H9 (cell line): ENCODE measurements at regions not wholly inside any gene's neighbourhood (a gene's known extent, or its start where the extent isn't known, plus 50 kb on each side); places are given as distances from the start of the nearest gene placed in this dataset.

Source experiments
- DNase-seq: peaks from one replicate; pipeline ENCODE4 v3.0.0-alpha.2; 2017
- H2AFZ ChIP-seq: one replicate; pipeline ENCODE4 v1.6.1; 2013; ENCODE audit warnings: mild to moderate bottlenecking, low read length, control low read depth, moderate library complexity
- H2AK5ac ChIP-seq: 2 replicates; pipeline ENCODE4 v1.6.1; 2013; ENCODE audit warnings: low read length, control low read depth, mixed read lengths; ENCODE audit not compliant: insufficient read length
- H2BK120ac ChIP-seq: one replicate; pipeline ENCODE4 v1.6.1; 2013; ENCODE audit warnings: low read depth, mild to moderate bottlenecking, low read length, control low read depth, inconsistent platforms; ENCODE audit not compliant: poor library complexity, severe bottlenecking
- H2BK12ac ChIP-seq: 2 replicates; pipeline ENCODE4 v1.6.1; 2013; ENCODE audit warnings: low read length, control low read depth, mixed read lengths, low read depth; ENCODE audit not compliant: insufficient read length
- H2BK15ac ChIP-seq: 2 replicates; pipeline ENCODE4 v1.6.1; 2013; ENCODE audit warnings: low read depth, low read length, control low read depth
- H2BK20ac ChIP-seq: one replicate; pipeline ENCODE4 v1.6.1; 2013; ENCODE audit warnings: low read depth, mild to moderate bottlenecking, low read length, control low read depth, inconsistent platforms; ENCODE audit not compliant: poor library complexity, severe bottlenecking
- H2BK5ac ChIP-seq: 2 replicates; pipeline ENCODE4 v1.6.1; 2013; ENCODE audit warnings: low read length, control low read depth, mixed read lengths; ENCODE audit not compliant: insufficient read length
- H3K14ac ChIP-seq: 2 replicates; pipeline ENCODE4 v1.6.1; 2013; ENCODE audit warnings: low read length, control low read depth; ENCODE audit not compliant: insufficient read depth
- H3K18ac ChIP-seq: 2 replicates; pipeline ENCODE4 v1.6.1; 2013; ENCODE audit warnings: low read depth, mild to moderate bottlenecking, mixed read lengths, low read length, control low read depth; ENCODE audit not compliant: insufficient read length
- H3K23ac ChIP-seq: 2 replicates; pipeline ENCODE4 v1.6.1; 2013; ENCODE audit warnings: low read length, control low read depth, mixed read lengths, low read depth; ENCODE audit not compliant: insufficient read length
- H3K23me2 ChIP-seq: 2 replicates; pipeline ENCODE4 v1.6.1; 2013; ENCODE audit warnings: low read depth, mild to moderate bottlenecking, mixed read lengths, low read length, control low read depth; ENCODE audit not compliant: insufficient read length, poor library complexity, severe bottlenecking
- H3K27ac ChIP-seq: 2 replicates; pipeline ENCODE4 v1.5.1; 2013; ENCODE audit warnings: low read length, control low read depth, mixed read lengths, low read depth; ENCODE audit not compliant: insufficient read length
- H3K27me3 ChIP-seq: 2 replicates; pipeline ENCODE4 v1.6.1; 2013; ENCODE audit warnings: low read length, control low read depth, inconsistent platforms; ENCODE audit not compliant: insufficient read depth
- H3K4ac ChIP-seq: 2 replicates; pipeline ENCODE4 v1.6.1; 2013; ENCODE audit warnings: low read depth, mild to moderate bottlenecking, control low read depth, inconsistent platforms, low read length, moderate library complexity
- H3K4me1 ChIP-seq: 2 replicates; pipeline ENCODE4 v1.6.1; 2013; ENCODE audit warnings: low read length, control low read depth, inconsistent platforms; ENCODE audit not compliant: insufficient read depth
- H3K4me2 ChIP-seq: 2 replicates; pipeline ENCODE4 v1.6.1; 2013; ENCODE audit warnings: low read length, control low read depth, mixed read lengths; ENCODE audit not compliant: insufficient read length, insufficient read depth
- H3K56ac ChIP-seq: 2 replicates; pipeline ENCODE4 v1.6.1; 2013; ENCODE audit warnings: low read depth, mild to moderate bottlenecking, mixed read lengths, low read length, control low read depth; ENCODE audit not compliant: insufficient read length
- H3K79me1 ChIP-seq: 2 replicates; pipeline ENCODE4 v1.6.1; 2013; ENCODE audit warnings: low read depth, mild to moderate bottlenecking, moderate library complexity, low read length, control low read depth, inconsistent platforms; ENCODE audit not compliant: insufficient read depth, poor library complexity, severe bottlenecking
- H3K79me2 ChIP-seq: 2 replicates; pipeline ENCODE4 v1.6.1; 2013; ENCODE audit warnings: low read length, control low read depth, inconsistent platforms; ENCODE audit not compliant: insufficient read depth
- H3K9ac ChIP-seq: 2 replicates; pipeline ENCODE4 v1.6.1; 2013; ENCODE audit warnings: low read length, control low read depth, mixed read lengths; ENCODE audit not compliant: insufficient read length; ENCODE audit errors: extremely low read depth
- H3K9me3 ChIP-seq: one replicate; pipeline ENCODE4 v1.6.1; 2013; ENCODE audit warnings: low read depth, low read length, inconsistent platforms; ENCODE audit not compliant: control insufficient read depth
- H3T11ph ChIP-seq: one replicate; pipeline ENCODE4 v1.6.1; 2013; ENCODE audit warnings: mild to moderate bottlenecking, low read length, control low read depth, inconsistent platforms
- H4K20me1 ChIP-seq: one replicate; pipeline ENCODE4 v1.6.1; 2013; ENCODE audit not compliant: control insufficient read depth, insufficient read length, insufficient read depth
- H4K5ac ChIP-seq: 2 replicates; pipeline ENCODE4 v1.6.1; 2013; ENCODE audit warnings: low read depth, mild to moderate bottlenecking, mixed read lengths, low read length, control low read depth; ENCODE audit not compliant: insufficient read length
- H4K8ac ChIP-seq: replicated peaks from 2 replicates; pipeline ENCODE4 v1.6.1; 2013; ENCODE audit warnings: low read length, control low read depth, mixed read lengths, low read depth; ENCODE audit not compliant: insufficient read length
- H4K91ac ChIP-seq: 2 replicates; pipeline ENCODE4 v1.6.1; 2013; ENCODE audit warnings: low read depth, mild to moderate bottlenecking, moderate library complexity, mixed read lengths, low read length, control low read depth; ENCODE audit not compliant: insufficient read length
- H3K27ac Mint-ChIP-seq, 3 experiments: 2 replicates in 2 of 3; 3 replicates in 1 of 3; pipeline ENCODE4 v1.8.0; 2020 to 2021; ENCODE audit warnings: mixed read lengths in 3 of 3, mild to moderate bottlenecking in 1 of 3, moderate library complexity in 1 of 3
- H3K27me3 Mint-ChIP-seq: 2 replicates; pipeline ENCODE4 v1.8.0; 2021; ENCODE audit warnings: low read depth, mild to moderate bottlenecking, moderate library complexity, mixed read lengths
- H3K36me3 Mint-ChIP-seq, 3 experiments: 2 replicates in 2 of 3; 3 replicates in 1 of 3; pipeline ENCODE4 v1.8.0; 2020 to 2021; ENCODE audit warnings: low read depth in 3 of 3, mixed read lengths in 3 of 3; ENCODE audit not compliant: insufficient read depth in 1 of 3
- H3K4me1 Mint-ChIP-seq, 2 experiments: 2 replicates each; pipeline ENCODE4 v1.8.0; 2020; ENCODE audit warnings: mixed read lengths in 2 of 2
- H3K4me3 Mint-ChIP-seq, 2 experiments: 2 replicates in 1 of 2; 3 replicates in 1 of 2; pipeline ENCODE4 v1.8.0; 2020 to 2021; ENCODE audit warnings: mild to moderate bottlenecking in 2 of 2, mixed read lengths in 2 of 2, moderate library complexity in 1 of 2
- H3K9me3 Mint-ChIP-seq, 2 experiments: 2 replicates in 1 of 2; 3 replicates in 1 of 2; pipeline ENCODE4 v1.8.0; 2020; ENCODE audit warnings: mild to moderate bottlenecking in 2 of 2, mixed read lengths in 2 of 2, moderate library complexity in 1 of 2
- WGBS: extraction: QIAGEN DNeasy Blood & Tissue Kit; methylation state at CpG from one replicate; pipeline ENCODE4 v1.1.7; 2013; ENCODE audit warnings: missing lambda C conversion rate, low lambda C conversion rate, mixed read lengths; ENCODE audit not compliant: insufficient read length; ENCODE audit errors: extremely low coverage; 5-methylcytosine and 5-hydroxymethylcytosine counted together
- TF ChIP-seq, protein P1 (sequence below): fragments of 200-600 bp; sonication (generic); conservative IDR thresholded peaks from 3 replicates; pipeline ENCODE4 v1.8.0; 2021; ENCODE audit warnings: antibody characterized with exemption, mild to moderate bottlenecking

- Histone ChIP-seq H2BK120ac (no peak overlapping the region), H4K20me1 (no peaks in the 10 kb centered on the region), H2BK12ac (no peak overlapping the region), H3K56ac (no peak overlapping the region), H3K4ac (no peak overlapping the region), H2BK5ac (no peak overlapping the region), H2BK15ac (no peak overlapping the region), H4K91ac (no peak overlapping the region), H3K4me2 (no peak overlapping the region), H3K14ac (no peak overlapping the region), H3K23ac (no peak overlapping the region), H3K23me2 (no peaks in the 10 kb centered on the region), H3K79me1 (no peaks in the 10 kb centered on the region), H2AK5ac (no peak overlapping the region), H4K8ac (no peak overlapping the region), H3K18ac (no peak overlapping the region), H3K27ac (no peak overlapping the region), H3T11ph (no peak overlapping the region), H3K79me2 (no peaks in the 10 kb centered on the region), H2AFZ (no peak overlapping the region), H4K5ac (no peak overlapping the region), H3K9ac (no peak overlapping the region), H2BK20ac (no peak overlapping the region), H3K4me1 (no peaks in the 10 kb centered on the region), H3K27me3 (no peaks in the 10 kb centered on the region), H3K9me3 (no peaks in the 10 kb centered on the region)
- Mint-ChIP-seq H3K27me3 (no peaks in the 10 kb centered on the region; the same call in 1 of the 2 replicates), H3K36me3 (peaks cover 0 to 1% (median 0%) of the 10 kb centered on the region in 3 experiments; a peak in 3 of 7 replicates), H3K9me3 (peaks cover 0 to 2% of the 10 kb centered on the region in 2 experiments; a peak in 2 of 5 replicates), H3K27ac (no peak overlapping the region), H3K4me3 (no peak overlapping the region), H3K4me1 (peaks cover 3 to 4% of the 10 kb centered on the region in 2 experiments; a peak in 2 of 4 replicates)
- no peak for DNase-seq
- no CpG with 5 or more reads among the region's 6 CpGs for WGBS
- TF ChIP-seq, protein P1, sequence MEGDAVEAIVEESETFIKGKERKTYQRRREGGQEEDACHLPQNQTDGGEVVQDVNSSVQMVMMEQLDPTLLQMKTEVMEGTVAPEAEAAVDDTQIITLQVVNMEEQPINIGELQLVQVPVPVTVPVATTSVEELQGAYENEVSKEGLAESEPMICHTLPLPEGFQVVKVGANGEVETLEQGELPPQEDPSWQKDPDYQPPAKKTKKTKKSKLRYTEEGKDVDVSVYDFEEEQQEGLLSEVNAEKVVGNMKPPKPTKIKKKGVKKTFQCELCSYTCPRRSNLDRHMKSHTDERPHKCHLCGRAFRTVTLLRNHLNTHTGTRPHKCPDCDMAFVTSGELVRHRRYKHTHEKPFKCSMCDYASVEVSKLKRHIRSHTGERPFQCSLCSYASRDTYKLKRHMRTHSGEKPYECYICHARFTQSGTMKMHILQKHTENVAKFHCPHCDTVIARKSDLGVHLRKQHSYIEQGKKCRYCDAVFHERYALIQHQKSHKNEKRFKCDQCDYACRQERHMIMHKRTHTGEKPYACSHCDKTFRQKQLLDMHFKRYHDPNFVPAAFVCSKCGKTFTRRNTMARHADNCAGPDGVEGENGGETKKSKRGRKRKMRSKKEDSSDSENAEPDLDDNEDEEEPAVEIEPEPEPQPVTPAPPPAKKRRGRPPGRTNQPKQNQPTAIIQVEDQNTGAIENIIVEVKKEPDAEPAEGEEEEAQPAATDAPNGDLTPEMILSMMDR, result no peak
These were observed 117.2 kb downstream of the MATN1 start for GRCh38 chr1:30606166-30606565.
